Vagina (tissue), 2 donors: ENCODE measurements at regions not wholly inside any gene's neighbourhood (a gene's known extent, or its start where the extent isn't known, plus 50 kb on each side); places are given as distances from the start of the nearest gene placed in this dataset.

Experiments used
- DNase-seq, 2 donors: peaks; one replicate each; pipeline ENCODE4 v3.0.0-alpha.2; 2017; ENCODE audit errors: extremely low spot score in 2 of 2
- H3K27ac ChIP-seq: fragments of 200-600 bp; sonication (generic); one replicate; pipeline ENCODE4 v1.5.1; 2019
- H3K27me3 ChIP-seq: fragments of 200-600 bp; sonication (generic); one replicate; pipeline ENCODE4 v1.5.1; 2019
- H3K36me3 ChIP-seq, 2 donors: fragments of 200-600 bp; sonication (generic); one replicate each; pipeline ENCODE4 v1.5.1; 2017 to 2019
- H3K4me1 ChIP-seq: fragments of 200-600 bp; sonication (generic); one replicate; pipeline ENCODE4 v1.5.1; 2019
- H3K4me3 ChIP-seq, 2 donors: fragments of 200-600 bp; sonication (generic); 1 replicate in 1 of 2; 2 replicates in 1 of 2; pipeline ENCODE4 v1.5.1; 2016 to 2019
- H3K9me3 ChIP-seq: fragments of 200-600 bp; sonication (generic); one replicate; pipeline ENCODE4 v1.5.1; 2019
- POLR2A ChIP-seq, 2 donors: fragments of 450-650 bp; IDR thresholded peaks; one replicate each; pipeline ENCODE4 v1.6.1; 2017; ENCODE audit warnings: antibody characterized with exemption in 2 of 2, mild to moderate bottlenecking in 2 of 2, moderate library complexity in 2 of 2
- POLR2AphosphoS5 ChIP-seq, 2 donors: sonication (generic); formaldehyde crosslinking; IDR thresholded peaks; one replicate each; pipeline ENCODE4 v1.9.0; 2017; ENCODE audit warnings: antibody characterized with exemption in 2 of 2, mild to moderate bottlenecking in 2 of 2, low read depth in 1 of 2; ENCODE audit not compliant: insufficient read depth in 1 of 2
- intact Hi-C: fragments of 100-400 bp; cut with DNase I; formaldehyde crosslinking; loops from one replicate; pipeline ENCODE4 v1.15.1; 2023
- TF ChIP-seq, protein P1 (sequence below), 3 experiments: fragments of 450-650 bp in 2 of 3; fragments of 200-600 bp in 1 of 3; sonication (generic) in 1 of 3; IDR thresholded peaks; one replicate each; pipeline ENCODE4 v1.5.1; 2017 to 2019; ENCODE audit warnings: antibody characterized with exemption in 3 of 3, mild to moderate bottlenecking in 2 of 3, moderate library complexity in 2 of 3

DNA sequence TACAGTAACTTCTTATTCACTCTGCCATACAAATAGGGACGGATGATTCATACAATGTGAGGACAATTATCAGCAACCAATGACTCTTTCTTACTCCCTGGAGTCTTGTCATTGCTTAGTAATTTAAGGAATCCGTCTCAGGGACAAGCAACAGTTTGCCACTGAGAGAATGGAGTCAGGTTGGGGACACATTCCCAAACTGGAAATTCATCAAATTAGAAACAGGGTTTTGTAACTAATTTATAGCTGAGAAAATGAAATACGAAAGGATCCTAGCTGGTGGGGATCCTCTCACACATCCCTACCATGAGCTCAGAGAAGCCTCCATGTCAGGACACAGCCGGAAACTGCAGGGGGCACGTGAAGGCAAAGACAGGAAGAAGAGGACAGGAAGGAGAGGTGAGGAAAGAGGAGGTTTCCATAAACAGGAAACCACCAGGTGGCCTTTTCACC is 50.4 kb upstream of the KDR start:
- Histone ChIP-seq H3K27me3 (no peaks in the 10 kb centered on the region), H3K4me3 (no peak overlapping the region), H3K4me1 (no peaks in the 10 kb centered on the region), H3K27ac (no peak overlapping the region), H3K9me3 (no peaks in the 10 kb centered on the region), H3K36me3 (no peaks in the 10 kb centered on the region)
- DNase-seq: no peak
- intact Hi-C loops: no loop called here
- no peak for TF ChIP-seq POLR2A (IDR thresholded peaks at IDR 0.05)
- TF ChIP-seq POLR2AphosphoS5 (IDR thresholded peaks at IDR 0.05; ENCODE audit: insufficient read depth in 1 of 2, low read depth in 1 of 2): no peak
- TF ChIP-seq, protein P1, sequence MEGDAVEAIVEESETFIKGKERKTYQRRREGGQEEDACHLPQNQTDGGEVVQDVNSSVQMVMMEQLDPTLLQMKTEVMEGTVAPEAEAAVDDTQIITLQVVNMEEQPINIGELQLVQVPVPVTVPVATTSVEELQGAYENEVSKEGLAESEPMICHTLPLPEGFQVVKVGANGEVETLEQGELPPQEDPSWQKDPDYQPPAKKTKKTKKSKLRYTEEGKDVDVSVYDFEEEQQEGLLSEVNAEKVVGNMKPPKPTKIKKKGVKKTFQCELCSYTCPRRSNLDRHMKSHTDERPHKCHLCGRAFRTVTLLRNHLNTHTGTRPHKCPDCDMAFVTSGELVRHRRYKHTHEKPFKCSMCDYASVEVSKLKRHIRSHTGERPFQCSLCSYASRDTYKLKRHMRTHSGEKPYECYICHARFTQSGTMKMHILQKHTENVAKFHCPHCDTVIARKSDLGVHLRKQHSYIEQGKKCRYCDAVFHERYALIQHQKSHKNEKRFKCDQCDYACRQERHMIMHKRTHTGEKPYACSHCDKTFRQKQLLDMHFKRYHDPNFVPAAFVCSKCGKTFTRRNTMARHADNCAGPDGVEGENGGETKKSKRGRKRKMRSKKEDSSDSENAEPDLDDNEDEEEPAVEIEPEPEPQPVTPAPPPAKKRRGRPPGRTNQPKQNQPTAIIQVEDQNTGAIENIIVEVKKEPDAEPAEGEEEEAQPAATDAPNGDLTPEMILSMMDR (IDR thresholded peaks at IDR 0.05): no peak

DNA sequence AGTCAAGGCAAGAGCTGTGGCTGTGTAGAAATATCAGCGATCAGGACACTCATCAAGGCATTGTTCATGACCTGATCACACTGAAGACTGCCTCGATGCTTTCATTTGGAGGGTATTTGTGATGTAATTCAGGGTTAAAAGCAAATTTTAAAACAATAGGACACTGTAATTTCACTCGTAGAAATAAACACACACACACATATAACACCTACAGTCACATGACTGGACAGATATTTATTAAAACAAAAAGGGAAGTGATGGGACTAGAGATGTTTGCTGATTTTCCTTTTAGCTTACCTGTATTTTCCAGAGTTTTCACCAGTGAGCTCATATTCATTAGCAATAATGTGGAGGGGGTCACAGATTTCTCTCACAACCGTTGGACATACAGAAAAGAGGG is 51.1 kb upstream of the KDR start:
- TF ChIP-seq POLR2AphosphoS5 (IDR thresholded peaks at IDR 0.05; ENCODE audit: insufficient read depth in 1 of 2, low read depth in 1 of 2) (no peak), POLR2A (IDR thresholded peaks at IDR 0.05) (no peak)
- TF ChIP-seq, protein P1 (IDR thresholded peaks at IDR 0.05): no peak
- Histone ChIP-seq H3K27me3 (no peaks in the 10 kb centered on the region), H3K9me3 (no peaks in the 10 kb centered on the region), H3K4me3 (no peak overlapping the region), H3K27ac (no peak overlapping the region), H3K36me3 (no peaks in the 10 kb centered on the region), H3K4me1 (no peaks in the 10 kb centered on the region)
- intact Hi-C loops: no loop called here
- DNase-seq: no peak

DNA sequence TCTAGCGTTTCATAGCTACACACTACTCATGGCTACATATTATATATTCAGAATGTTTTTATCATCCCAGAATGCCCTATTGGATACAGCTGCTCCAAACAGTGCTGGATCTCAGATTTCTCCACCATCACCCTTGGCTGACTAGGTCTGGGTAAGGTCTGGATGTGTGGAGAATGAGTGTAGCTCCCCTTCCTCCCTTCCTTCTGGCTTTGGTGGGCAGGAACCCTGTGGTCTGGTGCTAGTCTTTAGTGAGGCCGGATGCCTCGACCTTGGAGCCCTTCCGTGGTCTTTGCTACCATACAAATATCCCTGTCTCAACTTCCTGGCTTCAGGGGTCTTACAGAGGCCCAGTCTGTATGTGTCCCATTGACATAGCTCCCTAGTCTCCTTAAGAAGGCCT is 52.1 kb upstream of the KDR start:
- DNase-seq: no peak
- TF ChIP-seq POLR2AphosphoS5 (IDR thresholded peaks at IDR 0.05; ENCODE audit: insufficient read depth in 1 of 2, low read depth in 1 of 2): no peak
- no peak for TF ChIP-seq POLR2A (IDR thresholded peaks at IDR 0.05)
- TF ChIP-seq, protein P1 (IDR thresholded peaks at IDR 0.05): no peak
- no peaks in the 10 kb centered on the region for H3K27me3 ChIP-seq
- no peaks in the 10 kb centered on the region for H3K4me1 ChIP-seq
- H3K9me3 ChIP-seq: no peaks in the 10 kb centered on the region
- no peak overlapping the region for H3K27ac ChIP-seq
- H3K4me3 ChIP-seq: no peak overlapping the region
- intact Hi-C loops: no loop called here
- H3K36me3 ChIP-seq: no peaks in the 10 kb centered on the region

DNA sequence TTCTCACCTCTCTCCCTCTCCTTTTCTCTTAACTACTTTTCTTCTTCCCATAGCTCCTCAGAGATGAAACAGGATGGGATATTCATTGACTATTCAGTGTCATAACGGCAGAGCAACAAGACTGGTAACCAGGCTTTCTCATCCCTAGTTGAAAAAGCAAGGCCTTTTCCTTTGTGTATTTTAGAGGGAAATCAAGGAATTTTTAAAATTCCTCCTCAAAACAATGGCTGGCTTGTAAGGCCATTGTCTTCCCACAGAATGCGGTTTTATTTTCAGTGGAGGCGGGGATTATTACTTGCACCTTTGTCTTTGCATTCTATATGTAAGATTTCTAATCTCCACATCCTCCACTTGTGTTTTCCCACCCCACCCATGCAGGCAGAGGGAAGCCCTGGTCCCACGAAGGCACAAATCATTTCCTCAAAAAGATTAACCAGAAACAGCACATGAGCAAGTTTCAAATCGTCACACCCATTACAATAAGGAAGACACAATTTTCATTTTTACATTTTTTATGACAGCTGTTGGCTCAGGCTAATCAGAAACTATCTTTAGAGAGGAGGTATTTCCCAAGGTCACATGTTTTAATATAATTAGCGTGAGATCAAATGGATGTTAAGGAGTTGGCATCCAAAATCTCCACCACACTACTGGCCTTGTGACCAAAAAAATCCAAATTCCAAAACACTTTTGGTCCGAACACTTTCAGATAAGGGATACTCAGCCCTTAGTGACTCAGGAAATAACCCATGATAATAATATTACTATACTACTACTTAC is 53.0 kb upstream of the KDR start:
- intact Hi-C loops: no loop called here
- H3K36me3 ChIP-seq: no peaks in the 10 kb centered on the region
- no peaks in the 10 kb centered on the region for H3K9me3 ChIP-seq
- no peak for TF ChIP-seq POLR2A (IDR thresholded peaks at IDR 0.05)
- TF ChIP-seq POLR2AphosphoS5 (IDR thresholded peaks at IDR 0.05; ENCODE audit: insufficient read depth in 1 of 2, low read depth in 1 of 2): no peak
- TF ChIP-seq, protein P1 (IDR thresholded peaks at IDR 0.05): no peak
- no peaks in the 10 kb centered on the region for H3K27me3 ChIP-seq
- no peak overlapping the region for H3K4me3 ChIP-seq
- no peak for DNase-seq
- H3K27ac ChIP-seq: no peak overlapping the region
- H3K4me1 ChIP-seq: no peaks in the 10 kb centered on the region
